SH-SY5Y (cell line): ENCODE measurements at regions not wholly inside any gene's neighbourhood (a gene's known extent, or its start where the extent isn't known, plus 50 kb on each side); places are given as distances from the start of the nearest gene placed in this dataset.

Experiments used
- GATA2 ChIP-seq: IDR thresholded peaks from 2 replicates; pipeline ENCODE4 v1.6.1; 2011; ENCODE audit warnings: mild to moderate bottlenecking, low read depth, low read length
- GATA3 ChIP-seq: IDR thresholded peaks from 2 replicates; pipeline ENCODE4 v1.6.1; 2011; ENCODE audit warnings: low read depth, mild to moderate bottlenecking, low read length, moderate library complexity

DNA sequence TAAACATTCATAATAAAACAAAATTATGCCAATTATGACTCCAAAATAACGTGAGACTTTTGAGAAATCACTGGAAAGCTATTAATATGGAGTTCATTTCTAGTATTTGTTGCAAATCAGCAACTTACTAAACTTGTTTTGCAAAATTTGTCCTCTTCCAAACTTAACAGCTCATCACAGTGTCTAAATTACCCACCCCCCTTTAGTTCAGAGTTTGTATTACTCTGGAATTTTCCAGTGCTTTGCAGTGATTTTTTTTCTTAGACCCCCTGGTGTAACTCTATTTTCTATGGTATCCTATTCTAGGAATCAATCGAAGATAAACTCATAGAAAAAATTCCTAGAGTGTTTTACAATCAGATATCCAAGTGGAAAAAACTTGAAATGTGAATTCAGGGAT is 72.4 kb upstream of the CACHD1 start:
- TF ChIP-seq GATA2 = no peak
- no peak for TF ChIP-seq GATA3

DNA sequence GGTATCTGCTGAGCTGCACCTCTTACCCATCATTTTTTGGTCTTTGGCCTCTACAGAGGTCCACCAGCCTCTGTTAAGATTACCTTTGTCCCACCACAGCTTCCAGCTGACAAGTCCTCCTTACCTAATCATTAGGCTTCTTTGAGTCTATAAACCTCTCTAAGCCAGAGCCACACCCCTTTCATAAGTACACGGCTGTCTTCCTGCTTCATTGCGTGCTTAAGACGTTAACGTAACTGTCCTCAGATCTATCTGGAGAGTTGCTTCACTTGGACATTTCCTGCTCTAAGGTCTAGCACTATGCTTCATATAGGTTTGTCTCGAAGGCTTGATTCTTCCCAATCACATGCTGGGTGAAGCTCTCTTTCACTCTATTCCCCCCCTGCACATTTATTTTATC is 71.0 kb upstream of the CACHD1 start:
- TF ChIP-seq GATA3 (no peak), GATA2 (no peak)

DNA sequence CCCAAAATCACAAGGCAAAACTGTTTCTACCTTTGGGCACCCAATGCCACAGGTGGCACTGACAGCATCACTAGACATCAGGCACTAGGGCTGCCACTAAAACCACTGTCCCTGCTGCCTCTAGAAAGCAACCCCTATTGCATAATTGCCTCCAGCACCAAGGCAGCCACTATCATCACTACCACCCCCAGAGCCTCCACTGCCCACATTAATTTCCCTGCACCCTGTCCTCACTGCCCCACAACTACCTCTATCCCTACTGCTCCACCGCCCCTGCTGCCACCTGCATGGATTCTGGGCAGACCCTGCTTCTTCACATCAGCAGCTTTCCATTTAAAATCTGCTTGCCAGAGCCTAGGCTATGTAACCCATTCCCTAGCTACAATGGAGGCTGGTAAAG is 68.6 kb upstream of the CACHD1 start:
- no peak for TF ChIP-seq GATA3
- no peak for TF ChIP-seq GATA2

DNA sequence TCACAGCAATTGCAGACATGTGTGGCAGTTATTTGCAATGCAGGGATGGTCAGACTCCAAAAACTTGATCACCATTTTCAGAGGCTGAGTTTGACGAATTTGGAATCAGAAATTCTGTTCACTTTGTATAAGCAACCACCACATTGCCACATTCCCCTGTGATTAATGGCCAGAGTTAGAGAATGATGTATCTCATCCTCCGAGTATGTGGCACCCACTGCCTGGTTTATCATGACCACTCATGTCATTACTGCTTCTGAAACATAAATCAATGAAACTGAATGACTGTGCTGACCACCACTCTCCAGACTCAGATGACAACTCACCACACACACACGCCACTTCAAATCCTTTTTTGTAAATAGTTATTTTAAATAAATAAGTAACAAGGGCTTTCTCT is 66.6 kb upstream of the CACHD1 start:
- no peak for TF ChIP-seq GATA2

DNA sequence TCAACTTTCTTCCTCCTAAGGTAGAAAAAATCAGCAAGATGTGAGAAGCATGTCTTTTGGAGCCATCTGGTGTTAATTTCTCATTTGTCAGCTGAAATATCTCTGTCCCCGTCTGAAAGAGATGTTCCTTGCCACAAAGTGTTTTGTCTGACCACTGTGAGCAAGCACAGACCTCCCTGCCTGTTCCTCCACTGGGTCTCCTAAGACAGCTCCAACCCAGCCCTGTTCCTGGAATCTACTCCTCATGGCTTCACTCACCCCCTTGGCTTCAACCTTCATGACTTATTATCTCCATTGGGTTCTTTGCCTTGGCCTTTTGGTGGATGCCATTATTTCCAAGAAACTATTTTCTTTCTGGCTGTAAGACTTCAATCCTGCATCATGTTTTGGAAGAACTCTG is 65.7 kb upstream of the CACHD1 start:
- TF ChIP-seq GATA3 = no peak
- TF ChIP-seq GATA2 = no peak

DNA sequence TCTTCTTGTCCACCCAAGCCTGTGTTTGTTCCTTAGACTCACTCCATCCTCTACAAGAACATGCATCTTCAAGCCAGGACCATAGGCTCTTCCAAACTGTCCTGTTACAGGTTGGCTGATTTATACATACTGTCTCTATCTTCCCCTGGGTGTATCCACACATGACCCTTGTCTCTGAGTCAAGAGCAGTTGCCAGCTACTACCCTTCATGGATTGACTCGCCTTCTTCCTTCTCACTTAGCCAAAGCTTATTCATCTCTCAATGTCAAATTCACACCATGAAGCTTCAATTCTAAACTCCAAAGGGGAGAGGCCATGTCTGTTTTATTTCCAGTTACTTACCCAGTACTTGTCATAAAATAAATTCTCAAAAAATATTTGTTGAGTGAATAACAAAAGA is 64.1 kb upstream of the CACHD1 start:
- TF ChIP-seq GATA3 (no peak), GATA2 (no peak)

DNA sequence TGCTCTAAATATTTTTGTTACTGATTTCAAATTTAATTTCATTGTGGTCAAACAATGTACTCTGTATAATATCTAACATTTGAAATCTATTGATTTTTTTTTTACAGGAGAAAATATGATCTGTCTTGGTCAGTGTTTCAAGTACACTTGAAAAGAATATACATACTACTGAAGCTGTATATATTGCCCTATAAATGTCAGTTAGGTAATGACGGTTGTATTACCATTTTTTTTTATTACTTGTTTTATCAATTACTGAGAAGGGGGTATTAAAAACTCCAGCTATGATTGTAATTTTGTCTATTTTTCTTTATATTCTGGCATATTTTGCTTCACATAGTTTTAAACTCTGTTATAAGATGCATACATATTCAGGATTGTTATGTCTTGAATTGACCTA is 59.7 kb upstream of the CACHD1 start:
- TF ChIP-seq GATA2 = no peak
- no peak for TF ChIP-seq GATA3

DNA sequence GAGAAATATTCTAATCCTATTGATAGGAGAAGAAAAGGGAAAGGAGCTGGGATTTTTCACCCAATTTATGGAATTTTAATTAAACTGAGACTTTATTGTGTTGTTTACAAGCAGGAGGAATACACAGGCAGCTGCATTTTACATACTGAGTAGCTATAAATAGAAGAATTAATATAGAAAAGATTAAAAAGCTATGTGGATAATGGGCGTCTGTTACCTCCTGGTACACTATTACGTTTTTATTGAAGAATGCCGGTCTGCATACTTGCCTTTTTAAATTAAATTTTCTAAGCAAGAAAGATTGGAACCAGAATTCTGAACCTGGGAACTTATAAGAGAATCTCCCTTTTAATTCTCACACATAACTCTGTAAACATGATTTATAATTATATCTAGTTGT is 52.1 kb upstream of the CACHD1 start:
- TF ChIP-seq GATA2 (no peak), GATA3 (no peak)
